ENCODE measurements at regions not wholly inside any gene's neighbourhood (a gene's known extent, or its start where the extent isn't known, plus 50 kb on each side); places are given as distances from the start of the nearest gene placed in this dataset.

DNA sequence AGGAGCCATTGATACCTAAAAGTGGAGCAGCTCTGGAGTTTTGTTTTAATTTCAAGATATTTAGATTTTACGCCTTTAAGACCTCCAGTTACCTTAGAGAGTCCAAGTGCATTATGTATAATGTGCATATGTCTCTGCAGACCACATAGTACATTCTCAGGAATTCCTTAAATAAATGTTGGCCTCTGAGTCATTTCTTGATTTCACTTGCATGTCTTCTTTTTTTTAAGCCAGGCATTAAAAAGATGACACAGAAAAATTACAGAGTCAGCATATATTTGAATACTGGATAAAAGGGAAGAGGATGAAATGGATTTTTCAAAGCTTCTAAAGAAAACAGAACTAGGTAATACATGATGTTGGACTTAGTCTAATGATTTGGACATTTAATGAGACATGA, 125.2 kb downstream of the TMCO5A start:
- Histone ChIP-seq H3K36me3 (no peaks in the 10 kb centered on the region), H3K27ac (no peak overlapping the region), H3K4me3 (no peak overlapping the region), H3K4me1 (peaks cover 0 to 7% (median 0%) of the 10 kb centered on the region in 4 donors), H3K27me3 (no peaks in the 10 kb centered on the region), H3K9me3 (no peaks in the 10 kb centered on the region)
- WGBS, 2 donors (ENCODE audit: low coverage in 1 of 2), result 96% methylated on average over 1 of the region's 1 CpG; no CpG with 5 or more reads in 1 of the 2 donors
- TF ChIP-seq EP300 (IDR thresholded peaks at IDR 0.05; ENCODE audit: low read depth) (no peak), POLR2AphosphoS5 (IDR thresholded peaks at IDR 0.05) (no peak), POLR2A (IDR thresholded peaks at IDR 0.05) (no peak)
- TF ChIP-seq, protein P1, sequence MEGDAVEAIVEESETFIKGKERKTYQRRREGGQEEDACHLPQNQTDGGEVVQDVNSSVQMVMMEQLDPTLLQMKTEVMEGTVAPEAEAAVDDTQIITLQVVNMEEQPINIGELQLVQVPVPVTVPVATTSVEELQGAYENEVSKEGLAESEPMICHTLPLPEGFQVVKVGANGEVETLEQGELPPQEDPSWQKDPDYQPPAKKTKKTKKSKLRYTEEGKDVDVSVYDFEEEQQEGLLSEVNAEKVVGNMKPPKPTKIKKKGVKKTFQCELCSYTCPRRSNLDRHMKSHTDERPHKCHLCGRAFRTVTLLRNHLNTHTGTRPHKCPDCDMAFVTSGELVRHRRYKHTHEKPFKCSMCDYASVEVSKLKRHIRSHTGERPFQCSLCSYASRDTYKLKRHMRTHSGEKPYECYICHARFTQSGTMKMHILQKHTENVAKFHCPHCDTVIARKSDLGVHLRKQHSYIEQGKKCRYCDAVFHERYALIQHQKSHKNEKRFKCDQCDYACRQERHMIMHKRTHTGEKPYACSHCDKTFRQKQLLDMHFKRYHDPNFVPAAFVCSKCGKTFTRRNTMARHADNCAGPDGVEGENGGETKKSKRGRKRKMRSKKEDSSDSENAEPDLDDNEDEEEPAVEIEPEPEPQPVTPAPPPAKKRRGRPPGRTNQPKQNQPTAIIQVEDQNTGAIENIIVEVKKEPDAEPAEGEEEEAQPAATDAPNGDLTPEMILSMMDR (IDR thresholded peaks at IDR 0.05), result no peak
- in situ Hi-C loops (cut with MboI; ENCODE audit: low pct_ligation_motif_present in 1 of 4, low pct_unique_long_range_greater_than_20kb in 1 of 4, low sequenced_read_pairs in 3 of 4) (loop anchor here in 1 of 4 donors (25.0 kb wide), 1 partner anchor 178 kb away; no protein-coding TSS in a partner anchor), intact Hi-C loops (cut with DNase I; ENCODE audit: low total_unique reads) (loop anchor here (10.0 kb wide), 1 partner anchor 195 kb away; the partner anchor contains the start of gene SPRED1)
- DNase-seq, result no peak

DNA sequence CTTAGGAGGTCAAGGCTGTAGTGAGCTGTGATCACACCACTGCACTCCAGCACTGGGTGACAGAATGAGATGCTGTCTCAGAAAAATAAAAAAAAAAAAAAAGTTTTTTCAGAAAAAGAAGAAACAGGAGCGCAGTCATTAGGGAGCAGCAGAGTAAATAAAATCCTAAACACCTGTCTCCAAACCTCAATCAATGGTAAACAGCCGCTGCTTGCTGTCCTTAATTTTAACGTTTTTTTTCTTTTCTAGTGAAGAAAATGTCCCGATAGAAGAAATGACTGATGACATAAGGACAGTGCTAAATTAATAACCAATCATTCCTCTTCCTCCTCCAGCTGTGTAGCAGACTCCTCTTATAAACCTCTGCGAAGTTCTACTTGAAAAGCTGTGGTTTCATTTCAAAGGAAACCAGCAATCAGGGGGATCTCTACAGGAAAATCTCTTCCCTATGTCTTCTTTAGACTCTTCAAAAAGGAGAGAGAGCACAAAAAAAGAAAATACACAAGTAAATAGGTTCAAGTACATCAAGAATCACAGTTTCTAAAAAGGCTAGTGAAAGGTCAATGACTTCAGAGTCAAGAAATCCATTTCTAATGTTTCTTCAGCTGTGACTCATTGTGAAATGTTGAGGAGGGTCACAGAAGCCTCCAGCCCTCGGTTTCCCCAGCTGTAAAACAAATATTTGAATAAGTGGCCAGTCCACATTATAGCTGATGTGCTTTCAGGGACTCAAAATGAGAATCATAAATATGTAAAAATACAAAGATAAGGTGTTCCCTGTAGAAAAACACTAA, 127.6 kb downstream of the TMCO5A start:
- H3K4me3 ChIP-seq, result no peak overlapping the region
- DNase-seq, result no peak
- intact Hi-C loops (cut with DNase I; ENCODE audit: low total_unique reads) (loop anchor here (10.0 kb wide), 1 partner anchor 193 kb away; the partner anchor contains the start of gene SPRED1), in situ Hi-C loops (cut with MboI; ENCODE audit: low pct_ligation_motif_present in 1 of 4, low pct_unique_long_range_greater_than_20kb in 1 of 4, low sequenced_read_pairs in 3 of 4) (loop anchor here in 1 of 4 donors (25.0 kb wide), 1 partner anchor 175 kb away; no protein-coding TSS in a partner anchor)
- peaks cover 0 to 7% (median 0%) of the 10 kb centered on the region in 4 donors for H3K4me1 ChIP-seq
- no peak overlapping the region for H3K27ac ChIP-seq
- H3K9me3 ChIP-seq, result no peaks in the 10 kb centered on the region
- no peaks in the 10 kb centered on the region for H3K27me3 ChIP-seq
- TF ChIP-seq POLR2A (IDR thresholded peaks at IDR 0.05) (no peak), POLR2AphosphoS5 (IDR thresholded peaks at IDR 0.05) (no peak), EP300 (IDR thresholded peaks at IDR 0.05; ENCODE audit: low read depth) (no peak)
- TF ChIP-seq, protein P1 (IDR thresholded peaks at IDR 0.05), result no peak
- H3K36me3 ChIP-seq, result no peaks in the 10 kb centered on the region
- WGBS, 2 donors (ENCODE audit: low coverage in 1 of 2), result 63 to 75% methylated on average over 6 of the region's 6 CpGs

DNA sequence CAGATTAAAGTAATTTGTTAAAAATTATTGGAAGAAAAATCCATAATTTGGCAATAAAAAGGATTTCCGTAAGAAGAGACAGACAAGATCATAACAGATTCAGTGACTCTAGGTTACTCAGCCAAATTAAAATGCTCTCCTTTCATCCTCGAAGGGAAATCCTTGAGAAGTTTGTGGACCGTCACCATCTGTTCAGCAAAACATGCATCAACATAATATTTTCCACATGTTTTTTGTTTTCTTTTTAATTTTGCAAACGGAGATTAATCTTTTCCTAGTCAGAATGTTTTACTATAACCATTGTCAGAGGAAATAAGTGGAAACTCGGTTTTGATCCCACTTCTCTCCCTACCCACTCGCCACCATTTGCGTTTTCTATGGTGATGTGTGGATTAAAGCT, 128.3 kb downstream of the TMCO5A start:
- 77 to 79% methylated on average over 7 of the region's 7 CpGs for WGBS, 2 donors (ENCODE audit: low coverage in 1 of 2)
- no peak for TF ChIP-seq EP300 (IDR thresholded peaks at IDR 0.05; ENCODE audit: low read depth)
- TF ChIP-seq POLR2A (IDR thresholded peaks at IDR 0.05), result no peak
- TF ChIP-seq, protein P1 (IDR thresholded peaks at IDR 0.05), result no peak
- no peak for TF ChIP-seq POLR2AphosphoS5 (IDR thresholded peaks at IDR 0.05)
- Histone ChIP-seq H3K4me1 (peaks cover 0 to 7% (median 0%) of the 10 kb centered on the region in 4 donors), H3K36me3 (no peaks in the 10 kb centered on the region), H3K9me3 (no peaks in the 10 kb centered on the region), H3K27me3 (no peaks in the 10 kb centered on the region), H3K27ac (no peak overlapping the region), H3K4me3 (no peak overlapping the region)
- intact Hi-C loops (cut with DNase I; ENCODE audit: low total_unique reads), result loop anchor here (10.0 kb wide), 1 partner anchor 192 kb away; the partner anchor contains the start of gene SPRED1
- no peak for DNase-seq
- in situ Hi-C loops (cut with MboI; ENCODE audit: low pct_ligation_motif_present in 1 of 4, low pct_unique_long_range_greater_than_20kb in 1 of 4, low sequenced_read_pairs in 3 of 4), result loop anchor here in 1 of 4 donors (25.0 kb wide), 1 partner anchor 175 kb away; no protein-coding TSS in a partner anchor

DNA sequence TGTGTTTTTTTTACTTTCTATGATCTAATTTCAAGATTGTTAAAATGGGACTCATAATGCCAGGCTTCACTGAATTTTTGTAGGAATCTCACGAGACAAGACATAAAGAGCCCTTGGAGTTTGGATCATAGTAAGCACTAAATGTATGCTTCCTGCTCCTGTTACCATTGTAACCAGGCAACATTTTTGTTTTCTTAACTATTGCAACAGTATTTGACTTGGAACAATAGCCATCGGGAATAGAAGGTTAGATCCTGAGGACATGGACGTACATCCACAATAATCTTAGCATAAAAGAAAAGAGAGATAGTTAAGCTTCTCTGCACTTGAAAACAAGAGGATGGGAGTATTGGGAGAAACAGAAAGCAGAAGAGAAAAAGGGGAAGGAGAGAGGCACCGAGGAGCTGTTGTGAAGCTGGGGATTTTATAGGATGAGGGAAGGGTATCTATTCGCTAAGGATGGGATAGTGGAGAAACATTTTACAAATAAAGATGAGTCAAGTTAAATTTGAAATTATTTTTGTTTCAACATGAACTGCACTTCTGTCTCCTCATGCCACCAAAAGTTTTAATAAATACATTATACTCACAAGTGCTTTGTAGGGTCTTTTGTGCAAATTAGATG, 131.4 kb downstream of the TMCO5A start:
- 48 to 53% methylated on average over 5 of the region's 5 CpGs for WGBS, 2 donors (ENCODE audit: low coverage in 1 of 2)
- no peak for DNase-seq
- in situ Hi-C loops (cut with MboI; ENCODE audit: low pct_ligation_motif_present in 1 of 4, low pct_unique_long_range_greater_than_20kb in 1 of 4, low sequenced_read_pairs in 3 of 4), result loop anchor here in 1 of 4 donors (25.0 kb wide), 1 partner anchor 171 kb away; no protein-coding TSS in a partner anchor

More for the DNA sequence above, 131.4 kb downstream of the TMCO5A start:
- intact Hi-C loops (cut with DNase I; ENCODE audit: low total_unique reads), result loop anchor here (10.0 kb wide), 1 partner anchor 189 kb away; the partner anchor contains the start of gene SPRED1
- Histone ChIP-seq H3K36me3 (no peaks in the 10 kb centered on the region), H3K4me3 (no peak overlapping the region), H3K9me3 (no peaks in the 10 kb centered on the region), H3K4me1 (peaks cover 3 to 31% (median 16%) of the 10 kb centered on the region in 4 donors), H3K27me3 (no peaks in the 10 kb centered on the region), H3K27ac (no peak overlapping the region)
- TF ChIP-seq POLR2A (IDR thresholded peaks at IDR 0.05) (no peak), POLR2AphosphoS5 (IDR thresholded peaks at IDR 0.05) (no peak), EP300 (IDR thresholded peaks at IDR 0.05; ENCODE audit: low read depth) (no peak)
- TF ChIP-seq, protein P1 (IDR thresholded peaks at IDR 0.05), result no peak

All from transverse colon (tissue), 4 donors.